NT2/D1 (cell line): ENCODE measurements at regions not wholly inside any gene's neighbourhood (a gene's known extent, or its start where the extent isn't known, plus 50 kb on each side); places are given as distances from the start of the nearest gene placed in this dataset.

ENCODE experiments used
- SUZ12 ChIP-seq: IDR thresholded peaks from 2 replicates; pipeline ENCODE4 v1.6.1; 2011; ENCODE audit not compliant: insufficient read length, insufficient read depth; ENCODE audit errors: extremely low read depth
- YY1 ChIP-seq: IDR thresholded peaks from 2 replicates; pipeline ENCODE4 v1.6.1; 2011; ENCODE audit not compliant: insufficient read length, insufficient read depth
- ZNF274 ChIP-seq: IDR thresholded peaks from 2 replicates; pipeline ENCODE4 v1.6.1; 2011; ENCODE audit warnings: mild to moderate bottlenecking, low read depth, low read length

DNA sequence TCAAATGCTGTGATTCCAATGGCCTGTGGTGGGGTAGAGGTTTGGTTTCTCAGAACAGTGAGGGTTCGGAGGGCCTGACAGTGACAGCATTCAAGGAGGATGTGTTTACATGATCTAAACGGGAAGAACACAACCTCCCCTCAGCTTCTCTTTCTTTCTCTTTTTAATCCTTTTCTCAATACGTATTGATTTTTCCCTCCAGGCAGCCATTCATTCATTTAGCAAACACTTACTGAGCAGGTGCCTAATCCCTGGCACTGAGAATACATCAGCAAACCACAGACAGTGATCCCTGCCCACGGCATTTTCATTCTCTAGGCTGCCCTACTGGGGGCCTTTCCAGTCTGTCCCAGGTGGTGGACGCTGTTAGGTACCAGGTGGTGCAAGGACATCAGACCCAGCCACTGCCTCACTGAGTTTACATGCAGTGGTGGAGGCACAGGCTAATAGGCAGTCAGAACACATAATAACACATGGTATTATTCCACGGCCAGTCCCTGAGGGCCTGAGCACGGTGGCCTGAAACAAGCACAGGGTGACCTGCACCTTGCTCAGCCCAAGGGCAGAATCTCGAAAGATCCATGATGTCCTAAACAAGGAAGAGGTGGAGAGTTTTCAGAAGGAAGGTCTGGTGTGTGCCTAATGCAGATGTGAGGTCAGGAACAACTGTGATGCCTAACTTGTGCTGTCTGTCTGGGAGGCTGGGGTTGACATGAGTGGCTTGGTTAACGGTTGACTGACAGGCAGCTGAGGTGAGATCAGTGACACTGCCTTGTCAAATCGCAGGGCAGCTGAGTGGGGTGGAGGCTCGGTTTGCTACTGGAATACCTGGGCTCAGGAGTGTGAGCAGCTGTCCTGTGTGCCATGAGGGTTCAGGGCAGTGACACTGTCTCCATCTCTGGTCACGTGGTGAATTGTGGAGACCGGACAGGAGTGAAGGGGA, 785.5 kb upstream of the HS6ST1 start:
- TF ChIP-seq YY1 (no peak), ZNF274 (no peak), SUZ12 (no peak)
